ENCODE measurements at regions not wholly inside any gene's neighbourhood (a gene's known extent, or its start where the extent isn't known, plus 50 kb on each side); places are given as distances from the start of the nearest gene placed in this dataset.

- Mint-ChIP-seq H3K27ac (no peak overlapping the region), H3K4me3 (no peak overlapping the region), H3K36me3 (peaks cover 0 to 4% (median 0%) of the 10 kb centered on the region in 3 donors), H3K9me3 (no peaks in the 10 kb centered on the region), H3K27me3 (ENCODE audit: low read depth in 3 of 3) (peaks cover 0 to 17% (median 0%) of the 10 kb centered on the region in 3 donors), H3K4me1 (peaks cover 6 to 8% of the 10 kb centered on the region in 2 donors)
- no peak for DNase-seq
Observed at GRCh38 chrX:39767446-39767845, 330.3 kb downstream of the BCOR start.

- Mint-ChIP-seq H3K36me3 (peaks cover 0 to 4% (median 0%) of the 10 kb centered on the region in 3 donors), H3K27ac (no peak overlapping the region), H3K27me3 (ENCODE audit: low read depth in 3 of 3) (peaks cover 1 to 17% (median 10%) of the 10 kb centered on the region in 3 donors), H3K4me1 (peaks cover 6 to 8% of the 10 kb centered on the region in 2 donors), H3K4me3 (no peak overlapping the region), H3K9me3 (no peaks in the 10 kb centered on the region)
- DNase-seq = no peak
Observed at GRCh38 chrX:39769748-39770147, 328.0 kb downstream of the BCOR start.

- peaks cover 0 to 4% (median 0%) of the 10 kb centered on the region in 3 donors for H3K36me3 Mint-ChIP-seq
- no peak for DNase-seq
- H3K9me3 Mint-ChIP-seq = no peaks in the 10 kb centered on the region
- H3K4me1 Mint-ChIP-seq = peaks cover 6 to 8% of the 10 kb centered on the region in 2 donors
- no peak overlapping the region for H3K27ac Mint-ChIP-seq
- H3K27me3 Mint-ChIP-seq (ENCODE audit: low read depth in 3 of 3) = peaks cover 1 to 14% (median 10%) of the 10 kb centered on the region in 3 donors
- H3K4me3 Mint-ChIP-seq = no peak overlapping the region
Observed at GRCh38 chrX:39771089-39771488, 326.7 kb downstream of the BCOR start.

- Mint-ChIP-seq H3K9me3 (no peaks in the 10 kb centered on the region), H3K27me3 (ENCODE audit: low read depth in 3 of 3) (peaks cover 1 to 14% (median 10%) of the 10 kb centered on the region in 3 donors), H3K27ac (peak overlapping the region in 5 of 6 donors; percentile 14 to 71 (median 58)), H3K36me3 (peaks cover 0 to 4% (median 0%) of the 10 kb centered on the region in 3 donors), H3K4me1 (peaks cover 6 to 8% of the 10 kb centered on the region in 2 donors), H3K4me3 (peak overlapping the region in 2 of 5 donors; percentile 40 to 51)
- DNase-seq = peak in 1 of 3 donors; percentile 5
Observed at GRCh38 chrX:39772057-39772832, 325.5 kb downstream of the BCOR start.

- H3K9me3 Mint-ChIP-seq = no peaks in the 10 kb centered on the region
- H3K4me1 Mint-ChIP-seq = peaks cover 6 to 8% of the 10 kb centered on the region in 2 donors
- no peak overlapping the region for H3K4me3 Mint-ChIP-seq
- DNase-seq = no peak
- H3K36me3 Mint-ChIP-seq = peaks cover 0 to 4% (median 0%) of the 10 kb centered on the region in 3 donors
- no peak overlapping the region for H3K27ac Mint-ChIP-seq
- H3K27me3 Mint-ChIP-seq (ENCODE audit: low read depth in 3 of 3) = peaks cover 1 to 11% (median 10%) of the 10 kb centered on the region in 3 donors
Observed at GRCh38 chrX:39773150-39773549, 324.6 kb downstream of the BCOR start.

- DNase-seq = no peak
- H3K27ac Mint-ChIP-seq = no peak overlapping the region
- no peak overlapping the region for H3K4me3 Mint-ChIP-seq
- H3K4me1 Mint-ChIP-seq = peaks cover 6 to 8% of the 10 kb centered on the region in 2 donors
- H3K27me3 Mint-ChIP-seq (ENCODE audit: low read depth in 3 of 3) = peaks cover 1 to 14% (median 10%) of the 10 kb centered on the region in 3 donors
- peaks cover 0 to 4% (median 0%) of the 10 kb centered on the region in 3 donors for H3K36me3 Mint-ChIP-seq
- no peaks in the 10 kb centered on the region for H3K9me3 Mint-ChIP-seq
Observed at GRCh38 chrX:39773923-39774773, 323.6 kb downstream of the BCOR start.

- H3K4me3 Mint-ChIP-seq = no peak overlapping the region
Observed at GRCh38 chrX:39774774-39775328, 322.9 kb downstream of the BCOR start.

GRCh38 chrX:39777623-39778025, 320.1 kb downstream of the BCOR start:
- no peak for DNase-seq
- Mint-ChIP-seq H3K27ac (no peak overlapping the region), H3K36me3 (no peaks in the 10 kb centered on the region), H3K4me1 (no peaks in the 10 kb centered on the region), H3K4me3 (no peak overlapping the region), H3K27me3 (ENCODE audit: low read depth in 3 of 3) (peaks cover 1 to 11% (median 9%) of the 10 kb centered on the region in 3 donors), H3K9me3 (no peaks in the 10 kb centered on the region)

More at GRCh38 chrX:39774774-39775328, 322.9 kb downstream of the BCOR start:
- Mint-ChIP-seq H3K27me3 (ENCODE audit: low read depth in 3 of 3) (peaks cover 1 to 11% (median 10%) of the 10 kb centered on the region in 3 donors), H3K27ac (no peak overlapping the region), H3K36me3 (peaks cover 0 to 4% (median 0%) of the 10 kb centered on the region in 3 donors), H3K9me3 (no peaks in the 10 kb centered on the region), H3K4me1 (peaks cover 6 to 8% of the 10 kb centered on the region in 2 donors)
- DNase-seq = no peak

- no peak for DNase-seq
- no peak overlapping the region for H3K4me3 Mint-ChIP-seq
- H3K27ac Mint-ChIP-seq = no peak overlapping the region
- H3K36me3 Mint-ChIP-seq = no peaks in the 10 kb centered on the region
- no peaks in the 10 kb centered on the region for H3K4me1 Mint-ChIP-seq
- no peaks in the 10 kb centered on the region for H3K9me3 Mint-ChIP-seq
- peaks cover 2 to 11% (median 2%) of the 10 kb centered on the region in 3 donors for H3K27me3 Mint-ChIP-seq (ENCODE audit: low read depth in 3 of 3)
Observed at GRCh38 chrX:39779952-39780783, 317.6 kb downstream of the BCOR start.

- no peak overlapping the region for H3K27ac Mint-ChIP-seq
Observed at GRCh38 chrX:39782276-39782675, 315.5 kb downstream of the BCOR start.

GRCh38 chrX:39787999-39788398, 309.8 kb downstream of the BCOR start:
- no peaks in the 10 kb centered on the region for H3K36me3 Mint-ChIP-seq
- DNase-seq = no peak
- no peaks in the 10 kb centered on the region for H3K4me1 Mint-ChIP-seq
- H3K4me3 Mint-ChIP-seq = no peak overlapping the region
- no peak overlapping the region for H3K27ac Mint-ChIP-seq
- peaks cover 2 to 6% (median 5%) of the 10 kb centered on the region in 3 donors for H3K27me3 Mint-ChIP-seq (ENCODE audit: low read depth in 3 of 3)
- H3K9me3 Mint-ChIP-seq = no peaks in the 10 kb centered on the region

More at GRCh38 chrX:39782276-39782675, 315.5 kb downstream of the BCOR start:
- Mint-ChIP-seq H3K36me3 (no peaks in the 10 kb centered on the region), H3K27me3 (ENCODE audit: low read depth in 3 of 3) (peaks cover 2 to 15% (median 3%) of the 10 kb centered on the region in 3 donors), H3K9me3 (no peaks in the 10 kb centered on the region), H3K4me1 (no peaks in the 10 kb centered on the region), H3K4me3 (no peak overlapping the region)
- DNase-seq = no peak

- Mint-ChIP-seq H3K4me3 (no peak overlapping the region), H3K36me3 (no peaks in the 10 kb centered on the region), H3K27ac (no peak overlapping the region), H3K9me3 (no peaks in the 10 kb centered on the region), H3K27me3 (ENCODE audit: low read depth in 3 of 3) (peaks cover 2 to 9% (median 5%) of the 10 kb centered on the region in 3 donors), H3K4me1 (no peaks in the 10 kb centered on the region)
- DNase-seq = no peak
Observed at GRCh38 chrX:39788521-39788920, 309.2 kb downstream of the BCOR start.

GRCh38 chrX:39791691-39792090, 306.1 kb downstream of the BCOR start:
- Mint-ChIP-seq H3K36me3 (no peaks in the 10 kb centered on the region), H3K27ac (no peak overlapping the region), H3K27me3 (ENCODE audit: low read depth in 3 of 3) (peaks cover 0 to 9% (median 2%) of the 10 kb centered on the region in 3 donors), H3K4me1 (no peaks in the 10 kb centered on the region), H3K4me3 (no peak overlapping the region), H3K9me3 (no peaks in the 10 kb centered on the region)
- no peak for DNase-seq

All from immature natural killer cell (primary cell).